Effector memory CD4-positive, alpha-beta T cell (primary cell): ENCODE measurements at regions not wholly inside any gene's neighbourhood (a gene's known extent, or its start where the extent isn't known, plus 50 kb on each side); places are given as distances from the start of the nearest gene placed in this dataset.

Experiments
- DNase-seq, 3 donors: peaks; one replicate each; pipeline ENCODE4 v3.0.0-alpha.2; 2020
- H3K27ac ChIP-seq: 2 replicates; pipeline ENCODE4 v1.7.0; 2013; ENCODE audit warnings: mild to moderate bottlenecking, low read length, moderate library complexity; ENCODE audit not compliant: insufficient read depth, poor library complexity, severe bottlenecking
- H3K27me3 ChIP-seq: replicated peaks from 2 replicates; pipeline ENCODE4 v1.7.0; 2013; ENCODE audit warnings: mild to moderate bottlenecking, low read length; ENCODE audit not compliant: insufficient read depth, control insufficient read depth, poor library complexity, severe bottlenecking
- H3K36me3 ChIP-seq: 2 replicates; pipeline ENCODE4 v1.7.0; 2013; ENCODE audit warnings: mild to moderate bottlenecking, low read length, moderate library complexity; ENCODE audit not compliant: control insufficient read depth, insufficient read depth
- H3K4me1 ChIP-seq: 2 replicates; pipeline ENCODE4 v1.7.0; 2013; ENCODE audit warnings: low read length, mild to moderate bottlenecking; ENCODE audit not compliant: control insufficient read depth, insufficient read depth, poor library complexity, severe bottlenecking
- H3K4me3 ChIP-seq: 2 replicates; pipeline ENCODE4 v1.7.0; 2013; ENCODE audit warnings: low read length, low read depth, mild to moderate bottlenecking; ENCODE audit not compliant: insufficient read depth, poor library complexity, severe bottlenecking
- H3K9me3 ChIP-seq: 2 replicates; pipeline ENCODE4 v1.7.0; 2013; ENCODE audit warnings: mild to moderate bottlenecking, low read length, moderate library complexity; ENCODE audit not compliant: control insufficient read depth

DNA sequence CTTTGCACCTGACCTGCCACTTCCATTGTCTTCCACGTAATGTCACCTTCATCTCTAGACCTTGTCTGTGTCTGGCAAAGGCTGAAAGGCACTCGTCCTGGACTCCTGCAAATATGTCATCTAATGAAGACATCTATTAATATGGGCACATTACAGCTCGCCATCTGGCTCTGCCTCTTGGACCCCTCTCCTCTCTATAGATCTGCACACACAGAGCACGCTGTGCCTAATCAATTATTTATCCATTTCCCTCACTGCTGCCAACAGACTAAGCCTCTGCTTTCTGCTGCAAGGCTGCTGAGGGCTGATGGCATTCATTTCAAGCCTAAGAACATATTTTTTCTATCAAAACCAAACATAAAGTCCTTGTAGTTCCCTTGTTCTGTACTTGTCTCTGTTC is 573.0 kb downstream of the TUSC7 start:
- Histone ChIP-seq H3K9me3 (no peaks in the 10 kb centered on the region), H3K27me3 (no peaks in the 10 kb centered on the region), H3K4me3 (no peak overlapping the region), H3K4me1 (no peaks in the 10 kb centered on the region), H3K36me3 (no peaks in the 10 kb centered on the region), H3K27ac (no peak overlapping the region)
- no peak for DNase-seq

DNA sequence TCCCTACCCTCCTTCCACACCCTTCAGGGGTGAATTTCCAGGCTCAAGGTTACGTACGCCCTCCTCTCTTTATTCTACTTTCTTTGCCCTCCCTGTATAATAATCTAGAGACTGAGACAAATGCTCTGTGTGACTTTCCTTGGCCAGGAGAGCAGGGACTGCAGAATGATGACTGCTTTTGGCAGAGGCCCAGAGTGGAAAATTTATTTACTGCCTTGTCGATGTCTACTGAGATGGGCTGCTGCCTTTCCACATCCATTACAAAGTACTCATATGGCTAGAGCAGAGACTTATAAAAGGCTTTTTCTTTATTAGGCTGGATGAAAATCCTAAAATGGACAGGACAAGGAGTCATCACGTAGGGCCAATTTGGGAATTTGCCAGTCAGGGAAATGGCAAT is 576.2 kb downstream of the TUSC7 start:
- Histone ChIP-seq H3K4me1 (no peaks in the 10 kb centered on the region), H3K4me3 (no peak overlapping the region), H3K27ac (no peak overlapping the region), H3K36me3 (no peaks in the 10 kb centered on the region), H3K27me3 (no peaks in the 10 kb centered on the region), H3K9me3 (no peaks in the 10 kb centered on the region)
- no peak for DNase-seq

DNA sequence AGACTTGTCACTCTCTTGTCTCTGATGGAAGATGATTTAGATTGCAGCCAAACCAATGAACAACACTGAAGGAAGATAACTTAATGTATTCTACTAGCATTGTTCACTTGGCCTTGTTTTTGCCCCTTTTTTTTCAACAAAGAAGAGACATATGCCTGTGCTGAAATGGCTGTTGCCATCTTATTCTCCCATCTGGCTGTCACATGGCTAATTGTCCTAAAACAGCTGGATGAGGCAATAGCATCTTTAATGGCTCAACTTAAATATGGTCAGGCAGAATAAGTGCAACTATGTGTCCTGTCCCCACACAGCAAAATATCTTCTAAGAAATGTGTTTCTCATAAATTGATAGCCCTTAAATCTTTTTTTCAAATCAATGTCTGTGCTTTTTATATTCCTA is 576.9 kb downstream of the TUSC7 start:
- H3K4me3 ChIP-seq, result no peak overlapping the region

DNA sequence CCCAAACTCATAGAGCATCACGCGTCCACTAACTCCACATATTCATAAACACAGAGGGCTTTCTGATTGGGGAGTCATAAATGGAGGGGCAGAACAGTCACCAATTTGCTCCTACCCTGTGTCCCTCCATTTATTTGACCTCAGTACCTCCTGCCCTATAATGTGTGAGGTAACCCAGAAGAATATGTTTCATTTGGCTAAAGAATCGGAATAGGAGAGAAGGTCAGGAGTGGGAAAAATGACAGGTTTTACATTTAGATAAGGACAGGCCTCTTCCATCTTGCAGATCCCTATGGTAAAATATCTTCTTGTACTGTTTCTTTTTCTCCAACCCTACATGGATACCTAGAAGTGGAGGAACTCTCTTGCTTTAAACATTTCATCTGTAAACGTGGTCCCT is 578.0 kb downstream of the TUSC7 start:
- no peak overlapping the region for H3K4me3 ChIP-seq
- no peaks in the 10 kb centered on the region for H3K9me3 ChIP-seq
- H3K27me3 ChIP-seq, result no peaks in the 10 kb centered on the region
- no peaks in the 10 kb centered on the region for H3K4me1 ChIP-seq
- no peak for DNase-seq
- H3K36me3 ChIP-seq, result no peaks in the 10 kb centered on the region
- H3K27ac ChIP-seq, result no peak overlapping the region

More for the DNA sequence above, 576.9 kb downstream of the TUSC7 start:
- Histone ChIP-seq H3K4me1 (no peaks in the 10 kb centered on the region), H3K9me3 (no peaks in the 10 kb centered on the region), H3K27ac (no peak overlapping the region), H3K36me3 (no peaks in the 10 kb centered on the region), H3K27me3 (no peaks in the 10 kb centered on the region)
- DNase-seq, result no peak

DNA sequence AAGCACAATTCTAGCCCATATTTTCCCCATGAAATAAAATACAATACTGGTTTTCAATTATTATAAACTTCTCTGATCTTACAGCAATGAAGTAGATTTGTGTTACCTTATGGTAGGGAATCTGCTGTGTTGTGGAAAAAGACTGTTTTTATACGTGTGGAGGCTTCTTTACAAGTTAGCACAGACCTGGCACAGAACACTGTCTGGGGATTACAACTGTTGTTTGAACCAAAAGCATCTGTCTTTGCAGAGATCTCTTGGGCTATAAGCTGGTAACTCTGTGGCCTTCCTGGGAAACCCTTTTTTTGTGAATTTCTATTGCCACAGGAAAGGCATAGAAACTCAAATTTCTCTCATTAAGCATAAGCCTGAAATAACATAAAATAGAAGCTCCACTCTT is 581.9 kb downstream of the TUSC7 start:
- no peak overlapping the region for H3K27ac ChIP-seq
- no peaks in the 10 kb centered on the region for H3K9me3 ChIP-seq
- H3K27me3 ChIP-seq, result no peaks in the 10 kb centered on the region
- no peaks in the 10 kb centered on the region for H3K4me1 ChIP-seq
- H3K4me3 ChIP-seq, result no peak overlapping the region
- no peak for DNase-seq
- no peaks in the 10 kb centered on the region for H3K36me3 ChIP-seq

DNA sequence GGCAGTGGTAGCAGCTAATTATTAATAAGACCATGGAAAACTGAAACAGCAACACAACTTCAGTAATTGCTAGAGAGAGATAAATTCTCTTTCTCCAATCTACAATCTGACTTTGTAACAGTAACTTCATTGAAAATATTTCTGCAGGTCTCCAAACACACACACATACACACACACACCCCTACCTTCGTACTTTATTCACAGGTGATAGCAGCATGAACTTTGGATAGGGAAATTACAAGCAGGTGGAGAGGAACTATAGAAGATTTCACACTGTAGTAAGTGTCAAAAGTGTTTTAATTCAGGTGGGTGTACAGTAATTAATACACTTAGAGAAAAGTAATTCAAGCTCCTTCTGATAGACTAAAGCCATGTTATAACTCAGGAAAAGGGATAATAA is 587.5 kb downstream of the TUSC7 start:
- no peak for DNase-seq
- no peaks in the 10 kb centered on the region for H3K9me3 ChIP-seq
- H3K36me3 ChIP-seq, result no peaks in the 10 kb centered on the region

DNA sequence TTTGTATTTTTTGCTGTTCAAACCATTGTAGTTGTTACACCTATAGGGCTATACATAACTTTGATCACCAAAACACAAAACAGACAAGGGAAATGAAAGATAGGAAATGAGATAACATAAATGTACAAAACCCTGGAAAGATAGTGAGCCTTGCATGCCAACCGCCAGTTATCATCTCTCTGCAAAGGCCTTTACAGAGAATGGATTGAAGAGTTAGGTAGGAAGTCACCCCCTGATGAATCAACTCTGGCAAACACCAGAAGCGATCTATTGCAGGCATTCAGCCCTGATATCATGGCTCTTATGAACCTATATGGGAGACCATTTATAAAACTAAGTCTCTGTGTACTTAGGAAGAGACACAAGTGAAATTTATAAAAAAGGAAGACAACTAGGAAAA is 588.0 kb downstream of the TUSC7 start:
- H3K36me3 ChIP-seq, result no peaks in the 10 kb centered on the region
- no peak for DNase-seq
- no peak overlapping the region for H3K27ac ChIP-seq

More for the DNA sequence above, 587.5 kb downstream of the TUSC7 start:
- Histone ChIP-seq H3K27ac (no peak overlapping the region), H3K4me1 (no peaks in the 10 kb centered on the region), H3K27me3 (no peaks in the 10 kb centered on the region), H3K4me3 (no peak overlapping the region)

DNA sequence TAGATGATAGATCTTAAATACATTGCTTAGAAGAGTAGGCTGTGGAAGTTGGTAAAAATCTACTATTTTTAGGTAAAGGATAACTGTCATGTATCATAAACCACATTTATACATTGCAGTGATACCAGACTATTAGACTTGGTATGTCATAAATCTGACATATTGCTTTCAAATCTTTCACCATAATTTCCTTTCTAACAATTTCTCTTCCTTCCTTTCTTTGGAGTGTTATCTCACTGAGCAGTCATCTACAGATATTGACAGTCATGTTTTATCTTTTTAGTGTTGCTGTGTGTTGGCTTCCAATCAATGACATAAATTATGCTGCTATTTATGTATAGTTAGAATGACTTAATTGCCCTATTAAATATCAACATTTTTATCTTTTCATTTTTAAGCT is 588.7 kb downstream of the TUSC7 start:
- Histone ChIP-seq H3K27ac (no peak overlapping the region), H3K36me3 (no peaks in the 10 kb centered on the region), H3K27me3 (no peaks in the 10 kb centered on the region), H3K4me1 (no peaks in the 10 kb centered on the region), H3K4me3 (no peak overlapping the region), H3K9me3 (no peaks in the 10 kb centered on the region)
- no peak for DNase-seq

More for the DNA sequence above, 588.0 kb downstream of the TUSC7 start:
- Histone ChIP-seq H3K4me1 (no peaks in the 10 kb centered on the region), H3K4me3 (no peak overlapping the region), H3K27me3 (no peaks in the 10 kb centered on the region), H3K9me3 (no peaks in the 10 kb centered on the region)

DNA sequence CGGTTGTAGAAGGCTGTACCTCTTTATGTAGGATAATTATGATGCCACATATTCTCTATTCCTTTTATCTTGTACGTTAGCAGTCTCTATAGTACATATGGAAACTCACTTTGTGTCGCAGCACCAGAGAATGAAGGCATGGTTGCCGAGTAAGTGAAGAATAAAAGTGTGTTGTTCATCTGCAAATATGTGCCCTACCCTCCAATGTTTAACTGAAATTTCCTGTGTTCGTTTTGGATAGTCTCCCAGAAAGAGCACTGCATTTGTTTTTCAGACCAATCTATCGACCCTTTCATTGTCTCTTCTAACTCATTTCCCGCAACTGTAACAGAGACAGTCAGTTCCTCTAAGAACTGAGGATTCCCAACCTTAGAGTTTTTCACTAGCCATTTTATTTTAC is 592.8 kb downstream of the TUSC7 start:
- no peak for DNase-seq
- H3K4me3 ChIP-seq, result no peak overlapping the region
- H3K9me3 ChIP-seq, result no peaks in the 10 kb centered on the region
- no peaks in the 10 kb centered on the region for H3K36me3 ChIP-seq
- H3K27me3 ChIP-seq, result no peaks in the 10 kb centered on the region
- H3K27ac ChIP-seq, result no peak overlapping the region
- H3K4me1 ChIP-seq, result no peaks in the 10 kb centered on the region

DNA sequence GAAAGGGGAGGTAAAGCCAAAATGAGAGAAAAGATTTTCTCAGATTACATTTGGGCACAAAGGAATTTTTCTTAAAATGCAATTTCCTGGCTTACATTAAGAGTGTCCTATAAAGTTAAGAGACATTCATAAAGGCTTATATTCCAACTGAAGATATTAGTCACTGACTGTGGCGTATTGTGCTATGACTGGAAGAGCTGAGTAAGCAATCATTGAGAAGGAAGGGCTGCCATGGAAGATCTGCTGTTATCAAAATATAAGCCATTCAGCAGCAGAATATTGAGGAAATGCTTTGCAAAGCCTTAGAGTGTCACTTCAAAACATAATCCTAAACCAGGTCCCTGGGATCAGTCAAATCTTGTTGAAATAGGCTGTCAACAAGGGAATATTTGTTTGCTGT is 593.9 kb downstream of the TUSC7 start:
- Histone ChIP-seq H3K36me3 (no peaks in the 10 kb centered on the region), H3K4me3 (no peak overlapping the region), H3K27ac (no peak overlapping the region), H3K9me3 (no peaks in the 10 kb centered on the region), H3K27me3 (no peaks in the 10 kb centered on the region), H3K4me1 (no peaks in the 10 kb centered on the region)
- DNase-seq, result no peak

DNA sequence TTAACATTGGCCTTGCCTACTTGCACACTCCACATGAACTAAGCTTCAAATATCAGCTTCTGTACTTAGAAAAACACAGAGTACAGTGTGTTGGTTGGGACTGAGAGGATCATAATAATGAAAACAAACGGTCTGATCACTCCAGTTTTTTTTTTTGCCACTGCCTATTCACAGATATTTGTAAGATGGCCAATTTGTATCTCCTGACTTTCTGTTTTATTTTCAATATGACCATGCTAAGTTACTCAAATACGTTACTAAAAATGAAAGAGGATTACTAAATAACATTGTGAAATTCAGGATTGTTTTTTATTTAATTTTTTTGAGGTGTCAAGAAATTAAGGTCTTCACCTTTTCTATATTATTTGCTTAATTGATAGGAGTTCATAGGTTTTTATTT is 595.1 kb downstream of the TUSC7 start:
- H3K36me3 ChIP-seq, result no peaks in the 10 kb centered on the region
- no peaks in the 10 kb centered on the region for H3K9me3 ChIP-seq
- no peak overlapping the region for H3K4me3 ChIP-seq
- H3K27ac ChIP-seq, result no peak overlapping the region
- no peaks in the 10 kb centered on the region for H3K27me3 ChIP-seq
- H3K4me1 ChIP-seq, result no peaks in the 10 kb centered on the region
- no peak for DNase-seq
